Activated T-cell treated with anti-CD3 and anti-CD28 coated beads, Interleukin-2, amount 50 U/mL, for 4 hours (primary cell): ENCODE measurements at regions not wholly inside any gene's neighbourhood (a gene's known extent, or its start where the extent isn't known, plus 50 kb on each side); places are given as distances from the start of the nearest gene placed in this dataset.

Experiments
- ATAC-seq, 2 donors: fragments of 200-7000 bp; cut with Tn5 transposase; one replicate each; pipeline ENCODE4 v1.10.0; 2021
- DNase-seq: peaks from one replicate; pipeline ENCODE4 v3.0.0-alpha.2; 2020
- H3K27me3 Mint-ChIP-seq: one replicate; pipeline ENCODE4 v1.8.0; 2021; ENCODE audit warnings: low read depth, mixed read lengths
- H3K36me3 Mint-ChIP-seq: one replicate; pipeline ENCODE4 v1.8.0; 2022; ENCODE audit warnings: mixed read lengths; ENCODE audit not compliant: insufficient read depth
- H3K4me1 Mint-ChIP-seq: one replicate; pipeline ENCODE4 v1.8.0; 2021; ENCODE audit warnings: low read depth, mixed read lengths
- H3K4me3 Mint-ChIP-seq: one replicate; pipeline ENCODE4 v1.8.0; 2021; ENCODE audit warnings: mild to moderate bottlenecking, moderate library complexity, mixed read lengths
- H3K9me3 Mint-ChIP-seq: one replicate; pipeline ENCODE4 v1.8.0; 2021; ENCODE audit warnings: mixed read lengths

DNA sequence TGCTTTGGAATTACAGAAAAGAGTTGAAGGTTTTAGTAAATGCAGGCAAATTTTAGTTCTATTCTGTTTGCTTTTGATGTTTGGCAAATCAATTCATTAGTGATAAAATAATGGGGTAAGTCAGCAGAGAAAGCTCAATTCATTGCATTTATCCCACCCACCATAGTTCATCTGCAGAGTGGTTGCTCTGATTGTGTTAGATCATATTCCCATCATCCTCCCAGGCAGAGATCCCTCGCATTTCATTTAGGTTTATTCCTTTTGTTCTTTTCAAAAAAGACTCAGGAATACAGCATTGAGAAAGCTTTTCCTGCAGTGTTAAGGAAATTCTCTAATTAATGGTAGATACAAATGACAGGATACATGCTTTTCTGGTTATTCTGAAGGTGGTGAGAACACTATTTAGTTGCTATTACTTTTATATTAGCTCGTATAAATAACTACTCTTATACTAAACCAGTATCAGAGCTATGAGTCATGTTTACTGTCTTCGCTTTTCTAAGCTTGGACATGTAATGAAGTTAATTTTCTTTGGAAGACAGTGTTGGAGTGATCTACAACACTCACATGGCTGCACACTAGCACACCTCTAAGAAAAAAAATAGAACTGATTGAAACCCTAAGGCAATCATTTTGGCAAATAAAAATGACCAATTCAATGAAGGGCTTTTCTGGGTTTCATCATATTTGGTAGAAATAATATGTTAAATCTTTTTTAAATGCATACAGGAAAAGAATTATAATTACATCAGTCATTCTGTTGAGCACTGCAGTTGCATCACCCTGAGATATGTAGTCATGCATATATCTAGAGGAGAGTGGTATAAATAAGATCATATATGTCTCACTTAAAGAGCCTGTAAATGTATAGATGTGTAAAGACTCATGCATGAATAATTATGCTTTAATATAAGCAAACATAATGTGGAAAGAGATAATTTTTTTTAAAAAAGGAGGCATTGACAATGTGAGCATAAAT lies 351.6 kb downstream of the PCDH7 start:
- Mint-ChIP-seq H3K4me3 (no peak overlapping the region), H3K4me1 (no peaks in the 10 kb centered on the region), H3K36me3 (no peaks in the 10 kb centered on the region), H3K9me3 (peaks cover 24% of the 10 kb centered on the region), H3K27me3 (no peaks in the 10 kb centered on the region)
- ATAC-seq = no peak
- DNase-seq = no peak

DNA sequence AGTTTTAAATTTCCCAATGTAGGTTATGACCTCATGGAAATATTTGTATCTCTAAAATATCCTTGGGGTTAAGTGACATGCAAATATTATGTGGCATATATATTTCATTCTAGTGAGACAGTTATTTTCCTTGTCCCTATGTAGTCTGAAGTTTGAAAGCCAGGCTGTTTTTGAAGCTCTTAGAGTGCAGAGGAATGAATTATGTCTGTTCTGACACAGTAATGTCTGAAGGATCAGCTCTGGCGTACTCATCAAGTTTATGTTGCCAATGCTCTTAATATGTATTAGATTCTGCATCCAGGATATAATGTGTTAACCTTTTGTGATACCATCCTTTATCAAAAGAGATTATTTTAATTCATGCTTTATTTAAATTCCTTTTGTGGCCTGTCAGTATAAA lies 355.8 kb downstream of the PCDH7 start:
- Mint-ChIP-seq H3K4me1 (no peaks in the 10 kb centered on the region), H3K9me3 (peaks cover 12% of the 10 kb centered on the region), H3K27me3 (no peaks in the 10 kb centered on the region), H3K36me3 (no peaks in the 10 kb centered on the region), H3K4me3 (no peak overlapping the region)
- ATAC-seq (no peak), DNase-seq (no peak)

DNA sequence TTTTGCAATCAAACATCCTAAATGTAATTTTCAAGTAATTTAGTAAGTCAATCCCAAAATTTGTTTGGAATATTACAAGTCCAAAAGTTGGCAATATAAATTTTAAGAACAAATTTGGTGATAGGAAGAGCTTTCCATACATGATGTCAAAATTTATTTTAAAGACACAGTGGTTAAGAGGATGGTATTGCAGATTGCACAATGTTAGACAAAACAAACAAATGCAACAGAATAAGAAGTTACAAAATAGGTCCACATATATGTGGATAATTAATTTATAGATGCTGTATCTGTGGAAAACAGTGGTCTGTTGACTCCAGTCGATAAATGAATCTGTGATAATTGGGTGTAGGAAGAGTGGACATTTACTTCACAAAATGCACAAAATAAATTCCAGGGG lies 358.5 kb downstream of the PCDH7 start:
- H3K4me1 Mint-ChIP-seq = no peaks in the 10 kb centered on the region
- DNase-seq = no peak
- H3K36me3 Mint-ChIP-seq = no peaks in the 10 kb centered on the region
- ATAC-seq = no peak
- no peaks in the 10 kb centered on the region for H3K27me3 Mint-ChIP-seq
- H3K4me3 Mint-ChIP-seq = no peak overlapping the region
- H3K9me3 Mint-ChIP-seq = peaks cover 8% of the 10 kb centered on the region

DNA sequence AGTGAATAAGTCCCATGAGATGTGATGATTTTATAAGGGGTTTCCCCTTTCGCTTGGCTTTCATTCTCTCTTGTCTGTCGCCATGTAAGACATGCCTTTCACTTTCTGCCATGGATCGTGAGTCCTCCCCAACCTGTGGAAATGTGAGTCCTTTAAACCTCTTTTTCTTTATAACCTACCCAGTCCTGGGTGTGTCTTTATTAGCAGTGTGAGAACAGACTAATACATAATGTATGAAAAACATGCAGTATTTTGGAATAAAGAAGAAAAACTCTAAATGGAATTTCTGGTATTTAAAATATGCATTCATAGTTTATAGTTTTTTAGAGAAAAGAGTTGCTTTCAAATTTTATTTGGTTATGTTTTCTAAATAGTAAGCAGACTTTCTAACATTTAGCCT lies 360.7 kb downstream of the PCDH7 start:
- H3K4me1 Mint-ChIP-seq = no peaks in the 10 kb centered on the region
- no peak for ATAC-seq
- H3K9me3 Mint-ChIP-seq = peaks cover 11% of the 10 kb centered on the region

DNA sequence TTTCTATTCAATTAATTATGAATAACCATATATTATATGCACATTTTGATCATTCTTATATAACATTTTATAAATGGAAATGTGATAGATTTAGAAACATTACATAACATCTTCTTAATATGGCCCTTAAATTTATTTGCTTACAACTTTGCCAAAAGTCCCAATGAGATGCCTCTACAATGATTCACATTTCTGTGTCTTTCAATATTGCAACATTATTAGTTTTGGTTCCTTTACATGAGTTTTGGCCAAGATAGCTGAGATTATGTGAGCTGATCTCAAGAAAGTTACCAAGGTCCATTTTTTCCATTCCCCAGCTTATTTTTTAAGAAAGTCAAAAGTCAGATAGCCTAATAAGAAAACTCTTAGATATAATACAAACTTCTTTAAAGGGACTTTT lies 361.2 kb downstream of the PCDH7 start:
- no peak for DNase-seq
- Mint-ChIP-seq H3K27me3 (no peaks in the 10 kb centered on the region), H3K36me3 (no peaks in the 10 kb centered on the region), H3K9me3 (peaks cover 11% of the 10 kb centered on the region), H3K4me3 (no peak overlapping the region), H3K4me1 (no peaks in the 10 kb centered on the region)
- no peak for ATAC-seq

More for the DNA sequence above, 360.7 kb downstream of the PCDH7 start:
- Mint-ChIP-seq H3K36me3 (no peaks in the 10 kb centered on the region), H3K4me3 (no peak overlapping the region), H3K27me3 (no peaks in the 10 kb centered on the region)
- DNase-seq = no peak

DNA sequence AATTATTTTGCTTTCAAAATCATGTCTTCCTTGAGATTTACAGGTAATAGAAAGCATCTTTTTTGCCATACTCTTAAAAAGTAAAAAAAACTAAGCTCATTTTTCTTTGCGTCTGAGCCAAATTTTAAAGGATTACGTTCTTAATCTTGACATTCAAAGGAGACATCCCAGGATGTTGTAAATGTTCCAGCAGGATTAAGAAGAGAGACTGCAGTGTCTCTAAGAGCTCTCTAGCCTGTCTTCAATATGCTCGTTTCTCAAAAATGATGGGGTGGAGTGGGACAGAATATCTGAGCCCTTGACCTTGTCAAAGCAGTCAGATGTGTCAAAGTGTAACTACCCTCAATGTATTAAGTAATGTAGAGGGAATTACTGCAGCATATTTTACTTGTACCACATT lies 363.3 kb downstream of the PCDH7 start:
- H3K4me3 Mint-ChIP-seq = no peak overlapping the region
- H3K4me1 Mint-ChIP-seq = no peaks in the 10 kb centered on the region
- no peak for ATAC-seq

DNA sequence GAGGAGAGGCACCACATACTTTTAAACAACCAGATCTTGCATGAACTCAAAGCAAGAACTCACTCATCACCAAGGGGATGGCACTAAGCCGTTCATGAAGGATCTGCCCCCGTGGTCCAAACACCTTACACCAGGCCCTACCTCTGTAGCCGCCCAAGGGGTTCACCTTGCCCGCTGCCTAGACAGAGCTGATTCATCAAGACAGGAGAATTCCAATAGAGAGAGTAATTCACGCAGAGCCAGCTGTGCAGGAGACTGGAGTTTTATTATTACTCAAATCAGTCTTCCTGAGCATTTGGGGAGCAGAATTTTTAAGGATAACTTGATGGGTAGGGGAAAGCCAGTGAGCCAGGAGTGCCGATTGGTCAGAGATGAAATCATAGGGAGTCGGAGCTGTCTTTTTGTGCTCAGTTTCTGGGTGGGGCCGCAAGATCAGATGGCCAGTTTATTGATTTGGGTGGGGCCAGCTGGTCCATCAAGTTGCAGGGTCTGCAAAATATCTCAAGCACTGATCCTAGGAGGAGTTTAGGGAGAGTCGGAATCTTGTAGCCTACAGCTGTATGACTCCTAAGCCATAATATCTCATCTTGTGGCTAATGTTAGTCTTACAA lies 364.7 kb downstream of the PCDH7 start:
- no peaks in the 10 kb centered on the region for H3K4me1 Mint-ChIP-seq
- DNase-seq = no peak
- peaks cover 7% of the 10 kb centered on the region for H3K9me3 Mint-ChIP-seq
- ATAC-seq = no peak
- H3K27me3 Mint-ChIP-seq = no peaks in the 10 kb centered on the region
- no peak overlapping the region for H3K4me3 Mint-ChIP-seq
- no peaks in the 10 kb centered on the region for H3K36me3 Mint-ChIP-seq

More for the DNA sequence above, 363.3 kb downstream of the PCDH7 start:
- Mint-ChIP-seq H3K36me3 (no peaks in the 10 kb centered on the region), H3K9me3 (peaks cover 7% of the 10 kb centered on the region), H3K27me3 (no peaks in the 10 kb centered on the region)
- no peak for DNase-seq

DNA sequence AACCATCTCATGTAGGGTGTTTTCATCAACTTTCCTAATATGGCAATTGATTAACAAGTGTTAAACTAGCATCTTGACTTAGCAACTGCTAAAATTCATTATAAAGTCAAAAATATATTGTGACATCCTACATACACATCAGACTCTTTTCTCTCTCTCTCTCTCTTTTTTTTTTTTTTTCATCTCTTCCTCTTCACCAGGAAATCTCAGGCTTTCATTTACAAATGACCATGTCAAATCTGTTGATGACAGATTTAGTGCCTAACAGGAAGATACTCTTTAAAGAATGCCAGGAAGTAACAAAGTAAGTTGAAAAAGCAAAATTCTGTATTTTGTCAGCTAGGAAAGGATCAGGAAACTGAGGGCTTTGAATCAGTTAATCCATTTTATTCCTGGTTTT lies 365.5 kb downstream of the PCDH7 start:
- Mint-ChIP-seq H3K36me3 (no peaks in the 10 kb centered on the region), H3K4me3 (no peak overlapping the region), H3K4me1 (no peaks in the 10 kb centered on the region), H3K27me3 (no peaks in the 10 kb centered on the region), H3K9me3 (peaks cover 7% of the 10 kb centered on the region)
- no peak for ATAC-seq
- no peak for DNase-seq

DNA sequence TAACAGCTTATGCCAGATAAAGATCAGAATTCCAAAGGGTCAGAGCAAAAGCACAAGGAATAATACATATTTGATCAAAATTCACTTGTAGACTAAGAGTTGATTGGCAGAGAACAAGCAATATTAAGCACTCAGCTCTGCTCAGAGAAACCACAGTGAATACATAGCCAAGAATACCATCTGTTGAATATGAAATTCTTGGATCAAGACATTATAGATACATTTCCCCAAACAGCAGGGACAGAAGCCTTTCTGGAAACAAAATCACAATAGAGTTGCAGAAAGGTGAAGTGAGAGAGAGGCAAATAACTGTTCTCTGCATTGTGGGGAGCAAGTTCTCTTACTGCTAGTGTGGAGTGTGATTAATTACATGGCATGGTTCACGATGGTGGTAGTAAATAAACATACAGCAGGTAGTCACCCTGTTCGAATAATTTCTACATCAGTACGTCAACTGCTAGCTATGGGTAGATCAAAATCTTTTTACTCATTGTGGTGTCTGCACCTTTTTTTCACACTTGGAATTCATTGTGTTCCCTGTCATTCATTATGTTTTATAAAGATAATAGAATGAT lies 366.7 kb downstream of the PCDH7 start:
- Mint-ChIP-seq H3K36me3 (no peaks in the 10 kb centered on the region), H3K9me3 (peaks cover 7% of the 10 kb centered on the region), H3K27me3 (no peaks in the 10 kb centered on the region), H3K4me3 (no peak overlapping the region), H3K4me1 (no peaks in the 10 kb centered on the region)
- DNase-seq (no peak), ATAC-seq (no peak)

DNA sequence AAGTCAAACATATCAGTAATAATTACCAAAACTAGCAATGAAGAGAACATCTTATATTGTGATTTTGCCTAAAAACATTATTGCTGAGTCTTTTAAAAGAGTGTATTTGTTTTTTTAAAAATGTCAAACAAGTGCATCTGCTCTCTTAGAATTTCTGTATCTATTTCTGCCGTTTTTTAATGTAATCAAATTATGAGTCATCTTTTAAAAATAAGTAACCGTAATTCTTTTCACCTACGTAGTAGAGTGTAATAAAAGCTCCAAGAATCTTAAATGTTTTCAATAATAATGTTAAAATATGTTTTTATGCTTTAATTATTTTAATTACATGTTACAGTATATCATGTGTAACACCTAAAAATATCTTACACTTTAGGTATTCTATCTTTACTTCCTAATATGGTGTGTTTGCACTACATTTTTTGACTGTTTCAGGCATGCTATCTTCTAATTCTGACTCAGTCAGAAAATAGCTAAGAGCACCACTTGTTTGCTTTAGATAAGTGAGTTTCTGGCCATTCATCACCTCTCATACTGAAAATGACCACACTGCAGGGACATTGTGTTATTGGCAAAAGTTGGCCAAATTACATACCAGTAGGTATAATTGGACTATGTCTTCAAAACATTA lies 368.5 kb downstream of the PCDH7 start:
- H3K4me3 Mint-ChIP-seq = no peak overlapping the region
- DNase-seq = no peak
- peaks cover 7% of the 10 kb centered on the region for H3K9me3 Mint-ChIP-seq
- H3K27me3 Mint-ChIP-seq = no peaks in the 10 kb centered on the region
- no peak for ATAC-seq
- no peaks in the 10 kb centered on the region for H3K4me1 Mint-ChIP-seq
- H3K36me3 Mint-ChIP-seq = no peaks in the 10 kb centered on the region

DNA sequence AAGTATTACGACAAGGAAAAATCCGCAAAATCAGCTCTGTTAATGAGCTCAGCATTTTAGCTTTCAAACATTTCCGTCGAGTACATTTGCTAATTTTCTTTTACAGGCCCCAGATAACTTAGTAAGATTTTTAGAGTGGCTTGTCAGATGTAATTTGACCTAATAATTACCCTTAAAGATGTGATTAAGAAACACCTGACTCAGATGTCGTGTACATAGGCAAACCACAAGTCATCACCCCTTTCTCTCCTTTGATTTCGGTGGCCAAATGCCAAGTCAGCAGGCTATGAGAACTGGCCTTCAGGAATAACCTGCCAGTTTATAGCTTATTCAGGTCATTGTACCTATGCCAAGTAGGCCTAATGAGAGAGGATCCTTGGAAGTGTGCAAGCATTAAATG lies 369.6 kb downstream of the PCDH7 start:
- Mint-ChIP-seq H3K36me3 (no peaks in the 10 kb centered on the region), H3K4me3 (no peak overlapping the region), H3K9me3 (peaks cover 6% of the 10 kb centered on the region), H3K27me3 (no peaks in the 10 kb centered on the region), H3K4me1 (no peaks in the 10 kb centered on the region)
- DNase-seq (no peak), ATAC-seq (no peak)

DNA sequence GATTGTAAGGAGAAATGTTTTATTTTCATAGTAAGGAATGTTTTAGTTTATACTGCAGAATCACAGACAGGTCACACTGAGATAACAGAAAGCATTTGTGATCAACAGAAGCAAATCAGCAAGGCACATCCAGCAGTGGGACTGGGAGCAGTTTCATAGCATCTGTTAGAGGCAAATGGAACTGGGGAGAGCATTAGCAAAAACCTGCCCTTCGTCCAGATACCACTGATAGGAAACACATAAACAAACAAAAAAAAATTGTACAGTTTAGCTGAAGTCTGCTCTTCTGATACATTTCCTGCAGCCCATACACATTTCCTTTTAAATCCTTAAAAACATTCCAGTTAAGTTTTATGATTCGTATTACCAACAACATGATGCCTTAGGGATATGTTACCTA lies 374.3 kb downstream of the PCDH7 start:
- H3K36me3 Mint-ChIP-seq = no peaks in the 10 kb centered on the region
- H3K27me3 Mint-ChIP-seq = no peaks in the 10 kb centered on the region
- no peaks in the 10 kb centered on the region for H3K9me3 Mint-ChIP-seq
- no peak for DNase-seq
- no peak for ATAC-seq
- H3K4me3 Mint-ChIP-seq = no peak overlapping the region
- H3K4me1 Mint-ChIP-seq = no peaks in the 10 kb centered on the region

DNA sequence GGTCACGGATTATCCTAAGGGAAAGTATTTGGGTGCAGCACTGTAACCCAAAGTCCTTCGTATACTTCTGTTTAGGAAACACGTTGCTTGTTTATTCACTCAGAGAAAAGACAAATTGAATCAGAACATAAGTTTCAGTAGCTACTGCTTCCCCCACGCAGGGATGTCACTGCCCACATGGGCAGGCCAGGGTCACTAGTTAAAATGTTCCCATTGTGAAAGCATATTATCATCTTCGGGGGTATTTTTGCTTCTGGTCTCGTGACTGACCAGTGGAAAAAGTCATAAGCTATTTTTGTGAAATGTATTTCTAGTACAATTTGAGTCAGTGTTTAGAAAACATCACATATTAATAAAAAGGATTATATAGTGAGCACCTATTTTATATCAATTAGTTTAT lies 377.8 kb downstream of the PCDH7 start:
- Mint-ChIP-seq H3K4me3 (no peak overlapping the region), H3K9me3 (no peaks in the 10 kb centered on the region), H3K27me3 (no peaks in the 10 kb centered on the region), H3K36me3 (no peaks in the 10 kb centered on the region), H3K4me1 (no peaks in the 10 kb centered on the region)
- DNase-seq (no peak), ATAC-seq (no peak)

DNA sequence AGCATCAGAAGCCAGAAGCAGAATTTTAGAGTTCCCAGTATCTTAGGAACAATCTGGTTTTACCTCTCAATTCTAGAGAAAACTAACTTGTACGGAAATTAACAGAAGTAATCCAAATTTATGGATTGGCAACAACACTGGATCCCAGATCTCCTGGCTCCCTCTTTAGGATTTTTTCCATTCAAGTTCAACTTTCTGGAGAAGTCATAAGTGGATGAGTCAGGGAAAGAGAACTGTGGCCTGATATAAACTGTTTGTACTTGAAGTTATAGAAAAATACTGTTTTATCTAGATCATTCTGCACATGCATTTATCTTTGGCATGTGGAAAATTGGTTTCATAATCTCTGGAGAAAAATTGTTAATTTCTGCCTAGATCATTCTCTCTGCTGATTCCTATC lies 380.4 kb downstream of the PCDH7 start:
- Mint-ChIP-seq H3K9me3 (peaks cover 3% of the 10 kb centered on the region), H3K4me1 (no peaks in the 10 kb centered on the region), H3K36me3 (no peaks in the 10 kb centered on the region), H3K4me3 (no peak overlapping the region), H3K27me3 (no peaks in the 10 kb centered on the region)
- ATAC-seq (no peak), DNase-seq (no peak)
